Loucy (cell line): ENCODE measurements at regions not wholly inside any gene's neighbourhood (a gene's known extent, or its start where the extent isn't known, plus 50 kb on each side); places are given as distances from the start of the nearest gene placed in this dataset.

ENCODE experiments used
- H2AFZ ChIP-seq: fragments of 200-600 bp; sonication (generic); 2 replicates; pipeline ENCODE4 v1.6.0; 2016; ENCODE audit warnings: antibody characterized with exemption, mild to moderate bottlenecking, low read length, moderate library complexity
- H3F3A ChIP-seq: fragments of 200-600 bp; 2 replicates; pipeline ENCODE4 v1.6.0; 2016; ENCODE audit warnings: antibody characterized with exemption, low read depth, mild to moderate bottlenecking
- H3K27me3 ChIP-seq: fragments of 200-600 bp; sonication (generic); 2 replicates; pipeline ENCODE4 v1.6.1; 2014; ENCODE audit warnings: low read length, mild to moderate bottlenecking; ENCODE audit not compliant: insufficient read depth, poor library complexity, severe bottlenecking
- H3K36me3 ChIP-seq: fragments of 200-600 bp; sonication (generic); 2 replicates; pipeline ENCODE4 v1.6.1; 2016; ENCODE audit warnings: low read length; ENCODE audit not compliant: insufficient read depth
- H3K4me1 ChIP-seq: fragments of 200-600 bp; sonication (generic); 2 replicates; pipeline ENCODE4 v1.5.1; 2014; ENCODE audit warnings: low read length, mild to moderate bottlenecking; ENCODE audit not compliant: insufficient read depth, poor library complexity, severe bottlenecking
- H3K4me2 ChIP-seq: fragments of 200-600 bp; sonication (generic); 2 replicates; pipeline ENCODE4 v1.6.0; 2014; ENCODE audit warnings: antibody characterized with exemption, low read length, low read depth, mild to moderate bottlenecking; ENCODE audit not compliant: poor library complexity, severe bottlenecking
- H3K4me3 ChIP-seq: fragments of 200-600 bp; sonication (generic); 2 replicates; pipeline ENCODE4 v1.5.1; 2014; ENCODE audit warnings: low read length, mild to moderate bottlenecking, mixed read lengths; ENCODE audit not compliant: poor library complexity, severe bottlenecking
- H3K79me2 ChIP-seq: fragments of 200-600 bp; sonication (generic); 2 replicates; pipeline ENCODE4 v1.6.1; 2014; ENCODE audit warnings: low read length; ENCODE audit not compliant: insufficient read depth
- H3K9ac ChIP-seq: fragments of 200-600 bp; sonication (generic); 2 replicates; pipeline ENCODE4 v1.6.0; 2014; ENCODE audit warnings: mild to moderate bottlenecking, low read depth, low read length, moderate library complexity; ENCODE audit not compliant: poor library complexity, severe bottlenecking
- H3K9me2 ChIP-seq: fragments of 200-600 bp; sonication (generic); replicated peaks from 2 replicates; pipeline ENCODE4 v1.6.1; 2016; ENCODE audit warnings: low read depth, low read length, mixed read lengths
- H3K9me3 ChIP-seq: fragments of 200-600 bp; sonication (generic); 2 replicates; pipeline ENCODE4 v1.6.1; 2014; ENCODE audit warnings: mild to moderate bottlenecking, antibody characterized with exemption, low read length, low read depth; ENCODE audit not compliant: insufficient read depth
- H4K20me1 ChIP-seq: fragments of 200-600 bp; sonication (generic); 2 replicates; pipeline ENCODE4 v1.6.0; 2014; ENCODE audit warnings: antibody characterized with exemption, low read length, mild to moderate bottlenecking; ENCODE audit not compliant: insufficient read depth, poor library complexity, severe bottlenecking
- EZH2phosphoT487 ChIP-seq: fragments of 200-600 bp; IDR thresholded peaks from 2 replicates; pipeline ENCODE4 v1.6.1; 2018; ENCODE audit warnings: antibody characterized with exemption, mild to moderate bottlenecking, moderate library complexity, borderline replicate concordance
- TF ChIP-seq, protein P1 (sequence below): fragments of 200-600 bp; sonication (generic); conservative IDR thresholded peaks from 2 replicates; pipeline ENCODE4 v1.5.1; 2014; ENCODE audit warnings: mild to moderate bottlenecking, antibody characterized with exemption, low read length

DNA sequence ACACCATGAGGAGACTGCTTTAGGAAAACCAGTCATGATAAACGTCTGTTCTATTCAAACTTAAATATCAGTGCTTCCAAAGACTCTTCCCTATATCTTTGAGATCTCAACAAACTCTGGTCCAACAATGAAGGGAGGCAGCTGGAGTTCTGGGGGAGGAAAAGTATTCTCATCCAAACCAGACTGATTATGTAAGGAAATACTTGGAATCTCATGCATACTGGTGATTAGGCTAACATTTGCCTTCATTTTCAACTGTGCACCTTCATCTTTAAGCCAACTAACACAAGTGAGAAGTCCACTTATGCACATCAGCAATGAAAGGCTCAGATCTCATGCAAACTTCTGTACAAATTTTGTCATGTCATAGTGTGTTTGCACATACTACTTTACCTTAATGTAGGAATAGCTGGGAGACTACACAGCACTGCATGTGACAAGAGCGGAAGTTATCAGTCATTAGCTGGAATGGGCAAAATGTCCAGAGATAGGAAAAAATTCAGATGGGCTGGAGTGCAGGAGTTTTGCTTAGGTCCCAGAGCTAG, 67.5 kb upstream of the STK17B start:
- H3F3A ChIP-seq, result peaks cover 5% of the 10 kb centered on the region; the same call in 1 of the 2 replicates
- H3K4me2 ChIP-seq, result peak overlapping the region; percentile 77
- H2AFZ ChIP-seq, result no peak overlapping the region
- H3K79me2 ChIP-seq, result no peaks in the 10 kb centered on the region
- no peaks in the 10 kb centered on the region for H3K36me3 ChIP-seq
- H3K9ac ChIP-seq, result peak overlapping the region; percentile 57
- H3K4me1 ChIP-seq, result peaks cover 53% of the 10 kb centered on the region
- TF ChIP-seq, protein P1, sequence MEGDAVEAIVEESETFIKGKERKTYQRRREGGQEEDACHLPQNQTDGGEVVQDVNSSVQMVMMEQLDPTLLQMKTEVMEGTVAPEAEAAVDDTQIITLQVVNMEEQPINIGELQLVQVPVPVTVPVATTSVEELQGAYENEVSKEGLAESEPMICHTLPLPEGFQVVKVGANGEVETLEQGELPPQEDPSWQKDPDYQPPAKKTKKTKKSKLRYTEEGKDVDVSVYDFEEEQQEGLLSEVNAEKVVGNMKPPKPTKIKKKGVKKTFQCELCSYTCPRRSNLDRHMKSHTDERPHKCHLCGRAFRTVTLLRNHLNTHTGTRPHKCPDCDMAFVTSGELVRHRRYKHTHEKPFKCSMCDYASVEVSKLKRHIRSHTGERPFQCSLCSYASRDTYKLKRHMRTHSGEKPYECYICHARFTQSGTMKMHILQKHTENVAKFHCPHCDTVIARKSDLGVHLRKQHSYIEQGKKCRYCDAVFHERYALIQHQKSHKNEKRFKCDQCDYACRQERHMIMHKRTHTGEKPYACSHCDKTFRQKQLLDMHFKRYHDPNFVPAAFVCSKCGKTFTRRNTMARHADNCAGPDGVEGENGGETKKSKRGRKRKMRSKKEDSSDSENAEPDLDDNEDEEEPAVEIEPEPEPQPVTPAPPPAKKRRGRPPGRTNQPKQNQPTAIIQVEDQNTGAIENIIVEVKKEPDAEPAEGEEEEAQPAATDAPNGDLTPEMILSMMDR, result no peak
- TF ChIP-seq EZH2phosphoT487, result no peak
- H3K9me2 ChIP-seq, result no peaks in the 10 kb centered on the region
- H3K9me3 ChIP-seq, result no peaks in the 10 kb centered on the region
- peak overlapping the region; percentile 56 for H3K4me3 ChIP-seq
- H3K27me3 ChIP-seq, result no peaks in the 10 kb centered on the region
- H4K20me1 ChIP-seq, result no peaks in the 10 kb centered on the region

DNA sequence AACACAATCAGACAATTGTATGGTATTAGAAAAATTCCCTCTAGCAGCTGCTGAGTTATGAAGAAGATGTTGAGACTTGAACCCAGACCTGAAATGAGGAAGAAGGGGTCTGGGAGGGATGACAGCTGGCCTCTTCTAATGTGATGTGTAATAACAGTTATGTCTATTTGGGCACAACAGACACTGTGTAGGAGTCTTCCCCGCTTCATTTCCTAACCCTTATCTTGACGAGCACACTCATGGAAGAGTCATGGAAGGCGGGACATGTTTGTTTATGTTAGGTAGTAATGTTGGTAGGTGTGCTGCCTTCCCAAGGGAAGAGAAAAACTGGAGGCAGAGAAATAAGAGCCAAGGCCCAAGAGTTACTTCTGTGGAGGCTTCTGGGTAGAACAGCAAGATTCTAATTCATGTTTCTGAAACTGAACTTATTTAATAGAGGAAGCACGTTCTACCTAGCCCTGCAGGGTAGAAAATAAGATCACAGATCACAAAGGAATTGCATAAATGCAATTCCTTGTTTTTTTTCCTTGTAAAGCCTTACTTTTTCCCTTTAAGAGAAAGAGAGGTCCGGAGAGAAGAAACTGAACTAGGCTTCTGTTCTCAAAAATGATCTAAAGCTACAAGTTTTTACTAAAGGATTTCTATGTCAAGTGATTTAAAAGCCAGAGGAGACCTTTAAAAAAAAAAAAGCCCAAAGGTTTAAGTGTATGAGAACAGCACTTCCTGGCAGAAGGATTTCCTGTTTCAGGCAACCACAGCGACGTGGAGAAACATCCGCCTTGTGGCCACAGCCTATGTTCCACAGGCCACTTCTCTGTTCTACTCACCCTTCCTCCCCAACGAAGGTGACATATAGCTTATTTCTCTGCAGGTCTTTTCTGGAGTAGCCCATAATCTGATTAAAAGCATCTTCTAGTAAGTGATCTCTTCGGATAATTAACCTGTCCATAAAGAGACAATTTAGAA, 68.5 kb upstream of the STK17B start:
- peak overlapping the region; percentile 57 for H3K9ac ChIP-seq
- H3K79me2 ChIP-seq, result no peaks in the 10 kb centered on the region
- peak overlapping the region; percentile 77 for H3K4me2 ChIP-seq
- no peaks in the 10 kb centered on the region for H3K9me2 ChIP-seq
- H3K27me3 ChIP-seq, result no peaks in the 10 kb centered on the region
- no peak for TF ChIP-seq EZH2phosphoT487
- TF ChIP-seq, protein P1, result no peak
- no peak overlapping the region for H2AFZ ChIP-seq
- H3K9me3 ChIP-seq, result no peaks in the 10 kb centered on the region
- H3F3A ChIP-seq, result peaks cover 5% of the 10 kb centered on the region; the same call in 1 of the 2 replicates
- H3K36me3 ChIP-seq, result no peaks in the 10 kb centered on the region
- H4K20me1 ChIP-seq, result no peaks in the 10 kb centered on the region
- peak overlapping the region; percentile 56 for H3K4me3 ChIP-seq
- H3K4me1 ChIP-seq, result peaks cover 43% of the 10 kb centered on the region

DNA sequence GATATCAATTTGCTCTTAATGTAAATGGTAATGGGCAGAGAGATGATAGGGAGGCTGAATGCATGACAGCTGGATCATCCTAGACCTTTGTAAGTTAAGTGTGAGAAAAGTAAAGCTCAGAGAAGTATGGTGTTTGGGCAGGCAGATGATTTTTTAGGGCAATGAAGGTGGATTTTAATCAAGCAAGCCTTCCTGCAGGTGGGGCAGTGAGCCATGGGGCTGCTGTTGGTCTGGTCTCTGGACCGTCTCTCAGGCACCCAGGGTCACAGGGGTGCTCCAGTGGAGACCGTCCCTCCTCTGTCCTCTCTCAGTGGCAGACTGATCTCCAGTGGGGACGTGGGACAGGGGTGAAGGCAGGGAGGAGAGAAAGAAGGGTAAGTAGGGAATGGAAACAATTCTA, 69.8 kb upstream of the STK17B start:
- Histone ChIP-seq H2AFZ (no peak overlapping the region), H3K79me2 (no peaks in the 10 kb centered on the region), H3K27me3 (no peaks in the 10 kb centered on the region), H3K9ac (peak overlapping the region; percentile 31), H4K20me1 (no peaks in the 10 kb centered on the region), H3K9me2 (no peaks in the 10 kb centered on the region), H3K4me2 (peak overlapping the region; percentile 77), H3K36me3 (no peaks in the 10 kb centered on the region), H3K4me3 (no peak overlapping the region), H3K9me3 (no peaks in the 10 kb centered on the region), H3F3A (peaks cover 5% of the 10 kb centered on the region; the same call in 1 of the 2 replicates), H3K4me1 (peaks cover 43% of the 10 kb centered on the region)
- TF ChIP-seq EZH2phosphoT487, result no peak
- TF ChIP-seq, protein P1, result peak; percentile 24; the same call in 1 of the 2 replicates
